Type B pancreatic cell (in vitro differentiated cells): ENCODE measurements at regions not wholly inside any gene's neighbourhood (a gene's known extent, or its start where the extent isn't known, plus 50 kb on each side); places are given as distances from the start of the nearest gene placed in this dataset.

Source experiments
- DNase-seq: peaks from one replicate; pipeline ENCODE4 v3.0.0; 2021; ENCODE audit warnings: mixed read lengths; ENCODE audit not compliant: unreplicated experiment; ENCODE audit errors: extremely low spot score
- H3K27ac Mint-ChIP-seq: 2 replicates; pipeline ENCODE4 v1.8.0; 2021; ENCODE audit warnings: mild to moderate bottlenecking, mixed read lengths
- H3K27me3 Mint-ChIP-seq: 2 replicates; pipeline ENCODE4 v1.8.0; 2021; ENCODE audit warnings: mixed read lengths
- H3K36me3 Mint-ChIP-seq: 2 replicates; pipeline ENCODE4 v1.8.0; 2021; ENCODE audit warnings: mixed read lengths
- H3K4me1 Mint-ChIP-seq: one replicate; pipeline ENCODE4 v1.8.0; 2021; ENCODE audit warnings: mixed read lengths; ENCODE audit not compliant: unreplicated experiment
- H3K4me3 Mint-ChIP-seq: 2 replicates; pipeline ENCODE4 v1.8.0; 2021; ENCODE audit warnings: mild to moderate bottlenecking, mixed read lengths
- H3K9me3 Mint-ChIP-seq: 2 replicates; pipeline ENCODE4 v1.8.0; 2021; ENCODE audit warnings: mixed read lengths
- TF ChIP-seq, protein P1 (sequence below): fragments of 200-600 bp; sonication (generic); conservative IDR thresholded peaks from 2 replicates; pipeline ENCODE4 v1.5.0; 2021; ENCODE audit warnings: antibody characterized with exemption, mild to moderate bottlenecking

DNA sequence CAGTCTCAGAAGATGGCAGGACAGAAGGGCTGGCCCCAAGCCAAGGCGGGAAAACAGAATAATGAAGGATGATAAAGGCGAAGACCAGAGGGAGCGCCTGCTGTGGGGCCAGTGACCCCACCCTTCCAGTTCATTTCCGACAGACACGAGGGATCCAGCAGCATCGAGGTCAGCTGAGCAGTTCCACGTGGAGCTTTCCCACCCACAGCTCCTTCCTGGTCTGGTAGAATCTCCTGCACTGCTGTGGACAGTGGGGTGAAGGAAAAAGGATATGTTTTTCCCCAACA is 265.9 kb upstream of the VLDLR start:
- no peaks in the 10 kb centered on the region for H3K36me3 Mint-ChIP-seq
- no peaks in the 10 kb centered on the region for H3K27me3 Mint-ChIP-seq
- peaks cover 40% of the 10 kb centered on the region for H3K4me1 Mint-ChIP-seq
- no peak overlapping the region for H3K4me3 Mint-ChIP-seq
- TF ChIP-seq, protein P1, sequence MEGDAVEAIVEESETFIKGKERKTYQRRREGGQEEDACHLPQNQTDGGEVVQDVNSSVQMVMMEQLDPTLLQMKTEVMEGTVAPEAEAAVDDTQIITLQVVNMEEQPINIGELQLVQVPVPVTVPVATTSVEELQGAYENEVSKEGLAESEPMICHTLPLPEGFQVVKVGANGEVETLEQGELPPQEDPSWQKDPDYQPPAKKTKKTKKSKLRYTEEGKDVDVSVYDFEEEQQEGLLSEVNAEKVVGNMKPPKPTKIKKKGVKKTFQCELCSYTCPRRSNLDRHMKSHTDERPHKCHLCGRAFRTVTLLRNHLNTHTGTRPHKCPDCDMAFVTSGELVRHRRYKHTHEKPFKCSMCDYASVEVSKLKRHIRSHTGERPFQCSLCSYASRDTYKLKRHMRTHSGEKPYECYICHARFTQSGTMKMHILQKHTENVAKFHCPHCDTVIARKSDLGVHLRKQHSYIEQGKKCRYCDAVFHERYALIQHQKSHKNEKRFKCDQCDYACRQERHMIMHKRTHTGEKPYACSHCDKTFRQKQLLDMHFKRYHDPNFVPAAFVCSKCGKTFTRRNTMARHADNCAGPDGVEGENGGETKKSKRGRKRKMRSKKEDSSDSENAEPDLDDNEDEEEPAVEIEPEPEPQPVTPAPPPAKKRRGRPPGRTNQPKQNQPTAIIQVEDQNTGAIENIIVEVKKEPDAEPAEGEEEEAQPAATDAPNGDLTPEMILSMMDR, result no peak
- H3K27ac Mint-ChIP-seq, result no peak overlapping the region
- H3K9me3 Mint-ChIP-seq, result peaks cover 21% of the 10 kb centered on the region
- no peak for DNase-seq

DNA sequence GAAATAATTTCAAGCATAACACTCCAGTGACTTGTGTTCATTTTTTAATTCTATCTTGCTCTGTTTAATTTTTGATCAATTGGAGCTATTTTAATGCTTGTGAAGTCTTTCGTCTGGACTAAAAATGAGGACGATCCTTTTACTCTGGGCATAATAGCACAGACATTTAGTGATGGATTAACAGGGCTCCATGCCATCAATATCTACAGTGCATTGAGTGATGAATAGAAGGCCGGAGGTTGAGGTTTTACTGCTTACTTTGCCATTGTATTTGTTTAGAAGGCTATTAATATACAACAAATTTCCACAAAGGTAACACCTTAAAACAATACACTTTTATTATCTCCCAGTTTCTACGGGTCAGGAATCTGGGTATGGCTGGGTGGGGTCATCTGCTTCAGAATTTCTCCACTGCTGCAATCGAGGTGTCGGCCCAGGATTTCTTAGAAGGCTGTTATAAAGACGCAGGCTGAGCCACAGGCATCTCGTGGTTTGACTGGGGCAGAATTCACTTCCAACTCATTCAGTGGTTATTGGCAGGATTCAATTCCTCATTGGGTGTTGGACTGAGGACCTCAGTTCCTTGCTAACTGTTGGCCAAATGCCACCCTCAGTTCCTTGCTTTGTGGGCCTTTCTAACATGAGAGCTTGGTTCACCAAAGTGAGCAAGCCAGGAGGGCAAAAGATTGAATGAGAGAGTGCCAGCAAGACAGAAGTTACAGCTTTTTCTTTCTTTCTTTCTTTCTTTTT is 265.4 kb upstream of the VLDLR start:
- TF ChIP-seq, protein P1, result no peak
- H3K4me3 Mint-ChIP-seq, result no peak overlapping the region
- no peaks in the 10 kb centered on the region for H3K36me3 Mint-ChIP-seq
- no peaks in the 10 kb centered on the region for H3K27me3 Mint-ChIP-seq
- DNase-seq, result no peak
- H3K4me1 Mint-ChIP-seq, result peaks cover 40% of the 10 kb centered on the region
- H3K27ac Mint-ChIP-seq, result no peak overlapping the region
- H3K9me3 Mint-ChIP-seq, result peaks cover 21% of the 10 kb centered on the region

- TF ChIP-seq, protein P1, result no peak
- no peaks in the 10 kb centered on the region for H3K27me3 Mint-ChIP-seq
- H3K9me3 Mint-ChIP-seq, result peaks cover 4% of the 10 kb centered on the region
- DNase-seq, result no peak
- H3K36me3 Mint-ChIP-seq, result no peaks in the 10 kb centered on the region
- H3K4me1 Mint-ChIP-seq, result peaks cover 31% of the 10 kb centered on the region
- H3K4me3 Mint-ChIP-seq, result no peak overlapping the region
- H3K27ac Mint-ChIP-seq, result no peak overlapping the region
Measured at GRCh38 chr9:2359891-2360471, 261.6 kb upstream of the VLDLR start.

GRCh38 chr9:2362150-2362549 is 259.4 kb upstream of the VLDLR start:
- peaks cover 15% of the 10 kb centered on the region for H3K4me1 Mint-ChIP-seq
- H3K36me3 Mint-ChIP-seq, result no peaks in the 10 kb centered on the region
- H3K9me3 Mint-ChIP-seq, result no peaks in the 10 kb centered on the region
- no peaks in the 10 kb centered on the region for H3K27me3 Mint-ChIP-seq
- no peak overlapping the region for H3K4me3 Mint-ChIP-seq
- TF ChIP-seq, protein P1, result no peak
- DNase-seq, result no peak
- no peak overlapping the region for H3K27ac Mint-ChIP-seq

DNA sequence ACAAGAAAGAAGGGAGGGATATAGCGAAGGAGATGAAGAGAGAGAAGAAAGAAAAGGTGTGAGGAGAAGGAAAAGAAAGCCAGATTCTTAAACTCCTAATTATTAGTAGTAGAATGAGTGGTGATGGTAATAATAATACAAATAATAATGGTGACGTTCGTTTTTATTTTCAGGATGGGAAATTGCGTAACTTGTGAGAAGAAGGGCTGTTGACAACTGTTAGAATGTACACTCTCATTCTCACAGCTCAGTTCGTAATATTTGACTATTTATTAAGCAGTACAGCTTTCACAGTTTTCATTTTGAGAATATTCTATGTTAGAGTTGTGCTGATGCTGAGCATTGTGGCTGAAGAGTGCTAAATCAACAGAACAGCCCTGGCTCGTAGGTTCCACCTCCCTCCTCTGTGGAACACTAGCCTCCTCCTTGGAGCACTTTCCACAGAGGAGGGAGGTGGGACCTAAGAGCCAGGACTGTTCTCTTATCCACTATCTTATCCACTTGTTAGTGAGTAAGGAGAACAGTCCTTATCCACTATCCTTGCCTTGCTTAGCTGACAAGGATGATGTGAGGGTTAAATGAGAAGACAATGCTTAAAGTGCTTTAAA is 258.3 kb upstream of the VLDLR start:
- Mint-ChIP-seq H3K9me3 (no peaks in the 10 kb centered on the region), H3K27me3 (no peaks in the 10 kb centered on the region), H3K36me3 (no peaks in the 10 kb centered on the region), H3K27ac (no peak overlapping the region), H3K4me3 (no peak overlapping the region), H3K4me1 (peaks cover 15% of the 10 kb centered on the region)
- no peak for DNase-seq
- TF ChIP-seq, protein P1, result no peak
